Gastroesophageal sphincter (tissue), 3 donors: ENCODE measurements at regions not wholly inside any gene's neighbourhood (a gene's known extent, or its start where the extent isn't known, plus 50 kb on each side); places are given as distances from the start of the nearest gene placed in this dataset.

Source experiments
- POLR2A ChIP-seq, 2 donors: fragments of 450-650 bp; IDR thresholded peaks; one replicate each; pipeline ENCODE4 v1.6.1; 2017; ENCODE audit warnings: antibody characterized with exemption in 2 of 2, mild to moderate bottlenecking in 2 of 2, moderate library complexity in 1 of 2
- POLR2AphosphoS5 ChIP-seq: sonication (generic); formaldehyde crosslinking; IDR thresholded peaks from one replicate; pipeline ENCODE4 v1.6.1; 2017; ENCODE audit warnings: antibody characterized with exemption
- TF ChIP-seq, protein P1 (sequence below), 4 experiments: fragments of 200-600 bp in 2 of 4; fragments of 450-650 bp in 2 of 4; sonication (generic) in 1 of 4; IDR thresholded peaks; one replicate each; pipeline ENCODE4 v1.5.1; 2017 to 2019; ENCODE audit warnings: antibody characterized with exemption in 4 of 4, mild to moderate bottlenecking in 2 of 4, moderate library complexity in 2 of 4

DNA sequence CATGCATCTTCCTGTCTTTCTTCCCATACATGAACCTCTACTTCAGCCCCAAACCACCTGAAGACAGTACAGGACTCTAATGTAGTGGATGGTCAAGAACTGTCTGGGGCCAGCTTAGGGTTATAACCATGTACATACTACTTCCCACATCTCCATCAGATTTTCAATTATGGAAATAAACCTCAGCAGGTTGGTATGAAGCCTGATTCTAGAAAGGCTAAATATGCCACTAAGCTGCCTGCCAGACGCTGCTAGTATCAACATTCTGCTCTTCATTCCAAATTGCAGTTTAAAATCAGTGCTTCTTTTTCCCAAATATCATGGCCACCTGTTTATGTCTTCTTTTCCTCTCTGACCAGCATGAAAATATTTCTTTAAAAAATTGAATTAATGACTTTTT lies 99.2 kb upstream of the ID4 start:
- TF ChIP-seq, protein P1, sequence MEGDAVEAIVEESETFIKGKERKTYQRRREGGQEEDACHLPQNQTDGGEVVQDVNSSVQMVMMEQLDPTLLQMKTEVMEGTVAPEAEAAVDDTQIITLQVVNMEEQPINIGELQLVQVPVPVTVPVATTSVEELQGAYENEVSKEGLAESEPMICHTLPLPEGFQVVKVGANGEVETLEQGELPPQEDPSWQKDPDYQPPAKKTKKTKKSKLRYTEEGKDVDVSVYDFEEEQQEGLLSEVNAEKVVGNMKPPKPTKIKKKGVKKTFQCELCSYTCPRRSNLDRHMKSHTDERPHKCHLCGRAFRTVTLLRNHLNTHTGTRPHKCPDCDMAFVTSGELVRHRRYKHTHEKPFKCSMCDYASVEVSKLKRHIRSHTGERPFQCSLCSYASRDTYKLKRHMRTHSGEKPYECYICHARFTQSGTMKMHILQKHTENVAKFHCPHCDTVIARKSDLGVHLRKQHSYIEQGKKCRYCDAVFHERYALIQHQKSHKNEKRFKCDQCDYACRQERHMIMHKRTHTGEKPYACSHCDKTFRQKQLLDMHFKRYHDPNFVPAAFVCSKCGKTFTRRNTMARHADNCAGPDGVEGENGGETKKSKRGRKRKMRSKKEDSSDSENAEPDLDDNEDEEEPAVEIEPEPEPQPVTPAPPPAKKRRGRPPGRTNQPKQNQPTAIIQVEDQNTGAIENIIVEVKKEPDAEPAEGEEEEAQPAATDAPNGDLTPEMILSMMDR (IDR thresholded peaks at IDR 0.05) = no peak
- no peak for TF ChIP-seq POLR2A (IDR thresholded peaks at IDR 0.05)
- TF ChIP-seq POLR2AphosphoS5 = no peak
